Hippocampal formation (tissue), 2 donors: ENCODE measurements at regions not wholly inside any gene's neighbourhood (a gene's known extent, or its start where the extent isn't known, plus 50 kb on each side); places are given as distances from the start of the nearest gene placed in this dataset.
A peak's percentile ranks its signal among the peaks of the same experiment; 100 is the strongest.

Source experiments
- DNase-seq, 2 donors: peaks; one replicate each; lab custom pipeline; 2025; lab: John Stamatoyannopoulos, UW

DNA sequence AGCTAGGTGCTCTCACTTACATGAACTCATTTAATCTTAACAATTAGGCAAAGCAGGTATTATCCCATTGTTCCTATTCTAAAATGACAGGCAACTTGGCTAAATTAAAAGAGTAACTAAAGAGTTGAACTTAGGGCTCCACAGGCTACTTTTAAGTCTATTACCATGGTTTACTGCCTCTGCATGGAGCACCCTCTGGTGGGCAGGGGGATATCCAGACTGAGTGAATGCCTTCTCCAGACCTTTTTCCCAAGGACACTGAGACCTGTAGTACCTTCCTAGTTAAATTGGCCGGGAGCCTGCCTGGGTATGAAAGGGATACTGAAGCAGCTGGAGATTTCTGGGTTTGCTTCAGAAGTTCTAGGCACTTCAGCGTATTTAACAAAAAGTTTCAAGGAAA lies 238.1 kb downstream of the ELAVL2 start:
- no peak for DNase-seq

DNA sequence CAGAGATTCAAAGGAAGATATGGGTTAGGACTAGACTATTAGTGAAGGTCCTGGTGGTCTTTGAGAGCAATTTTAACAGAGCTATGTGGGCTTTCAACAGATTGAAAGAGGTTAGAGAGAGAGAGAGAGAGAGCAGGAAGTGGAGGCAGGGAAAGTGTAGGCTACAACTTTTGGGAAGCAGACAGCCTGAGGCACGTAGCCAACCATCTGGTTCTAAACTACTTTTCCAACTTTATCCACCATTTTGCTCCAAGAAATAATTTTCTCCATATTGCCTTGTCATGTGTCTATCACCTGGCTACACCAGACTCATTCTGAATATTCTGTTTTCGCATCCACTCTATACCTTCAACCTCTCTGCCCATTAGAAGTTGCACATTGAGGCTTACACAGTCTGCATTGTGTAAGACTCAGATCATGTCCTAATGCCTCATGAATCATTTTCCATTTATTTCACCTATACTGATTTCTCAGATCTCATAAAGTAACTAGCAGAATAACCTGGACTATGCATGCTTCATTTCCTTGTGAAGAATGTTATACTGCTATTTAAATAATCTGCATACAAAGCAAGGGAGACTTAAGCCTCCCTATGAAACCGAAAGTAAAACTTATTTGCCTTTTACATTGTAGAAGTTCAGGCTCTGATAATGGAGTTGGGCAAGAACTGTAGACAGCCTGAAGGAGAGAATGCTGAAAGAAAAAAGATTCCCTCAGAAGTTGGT lies 235.6 kb downstream of the ELAVL2 start:
- DNase-seq: no peak

DNA sequence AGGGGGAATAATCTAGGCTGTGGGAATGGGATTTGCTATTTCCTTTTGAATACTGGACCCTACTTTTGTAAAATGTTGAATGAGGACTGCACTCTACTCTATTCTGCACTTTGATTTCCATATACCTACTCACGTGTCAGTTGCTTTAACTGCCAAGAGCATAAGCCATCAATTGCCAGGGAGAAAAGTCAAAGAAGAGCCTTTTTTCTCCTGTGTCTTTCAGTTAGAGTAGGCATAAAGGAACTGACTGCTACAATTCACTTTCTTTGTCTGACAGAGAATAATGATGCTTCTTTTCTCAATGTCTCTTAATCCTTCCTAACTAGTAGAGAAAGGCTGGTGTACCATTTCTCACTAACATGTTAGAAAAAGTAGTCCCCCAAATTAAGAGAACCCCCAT lies 231.6 kb downstream of the ELAVL2 start:
- no peak for DNase-seq

DNA sequence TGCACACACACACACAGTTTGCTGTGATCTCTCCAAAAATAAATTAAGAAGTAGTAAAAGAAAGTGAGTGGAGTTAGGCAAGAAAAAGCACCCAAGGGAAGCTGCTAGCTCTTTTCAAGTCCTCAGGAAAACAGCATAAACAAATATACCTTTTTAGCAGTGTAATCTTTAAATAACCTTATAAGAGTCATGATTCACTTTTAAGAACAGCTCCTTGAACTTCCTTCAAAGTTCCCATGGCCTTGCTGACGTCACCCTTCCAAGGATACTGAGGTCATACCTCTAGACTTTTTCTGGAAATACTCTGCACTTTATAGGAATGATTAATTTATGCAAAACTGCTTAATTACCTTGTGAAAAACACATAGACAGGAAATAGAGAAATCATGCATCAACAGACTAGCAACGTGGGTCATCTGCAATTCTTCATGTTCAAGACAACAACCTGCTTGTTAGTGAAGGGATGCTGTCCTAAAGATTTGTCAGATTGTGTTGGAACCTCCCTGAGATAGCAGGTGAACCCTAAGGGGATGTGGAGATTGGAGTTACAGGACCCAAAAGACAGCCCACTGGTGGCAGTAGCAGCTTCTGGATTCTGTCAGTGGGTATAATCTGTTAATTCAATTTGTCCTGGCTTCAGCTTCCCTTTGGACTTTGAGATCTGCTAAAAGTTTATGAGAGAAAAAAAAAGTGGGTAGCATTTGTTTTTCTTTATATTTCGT lies 229.0 kb downstream of the ELAVL2 start:
- DNase-seq: no peak

DNA sequence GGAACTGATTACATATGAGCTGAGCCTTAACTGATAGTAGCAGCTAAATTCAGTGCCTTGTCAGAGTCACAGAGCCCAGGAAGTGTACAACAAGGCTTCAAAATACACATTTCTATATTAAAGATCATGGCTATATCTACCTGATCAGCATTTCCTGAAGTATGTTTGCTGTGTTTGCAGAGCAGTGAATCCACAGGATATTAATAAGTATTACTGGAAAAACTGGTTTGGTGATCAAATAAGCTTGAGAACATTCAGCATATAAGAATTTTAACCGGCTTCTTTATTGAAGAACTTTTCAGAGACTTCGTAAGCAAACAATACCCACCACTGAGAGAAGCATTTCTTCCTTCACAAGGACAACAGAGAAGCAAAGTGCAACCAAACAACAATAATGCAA lies 227.0 kb downstream of the ELAVL2 start:
- DNase-seq: no peak

DNA sequence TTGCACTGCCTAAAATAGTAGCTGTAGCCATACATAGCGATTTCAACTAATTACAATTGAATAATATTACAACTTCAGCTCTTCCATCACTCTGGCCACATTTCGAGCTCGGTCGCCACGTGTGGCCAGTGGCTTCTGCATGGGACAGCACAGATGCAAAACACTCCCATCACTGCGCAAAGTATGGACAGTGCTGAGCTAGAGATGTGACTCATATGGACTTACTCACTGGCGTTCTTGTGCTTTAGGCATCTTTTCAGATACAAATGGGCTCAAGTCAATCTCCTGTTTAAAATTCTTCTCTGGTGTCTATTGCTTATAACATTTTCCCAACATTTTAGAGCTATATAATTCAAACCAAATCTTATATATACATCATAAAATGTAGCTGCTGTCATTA lies 222.7 kb downstream of the ELAVL2 start:
- no peak for DNase-seq

DNA sequence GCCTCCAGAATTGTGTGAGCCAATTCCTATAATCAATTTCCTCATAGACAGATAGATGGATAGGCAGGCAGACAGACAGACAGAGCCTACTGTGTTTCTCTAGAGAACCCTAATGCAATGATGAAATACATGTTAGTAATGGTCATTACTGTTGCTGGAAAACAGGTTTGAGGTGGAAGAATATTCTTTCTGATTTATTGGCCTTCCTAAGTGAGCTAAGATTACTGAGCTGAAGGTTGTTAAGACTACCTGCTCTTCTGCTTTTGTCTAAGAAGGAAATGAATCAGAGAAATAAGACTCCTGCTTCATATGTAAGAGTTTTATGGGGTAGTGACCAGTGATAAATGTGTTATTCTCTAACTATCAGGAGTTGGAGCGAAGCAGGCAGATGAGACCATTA lies 219.9 kb downstream of the ELAVL2 start:
- no peak for DNase-seq

DNA sequence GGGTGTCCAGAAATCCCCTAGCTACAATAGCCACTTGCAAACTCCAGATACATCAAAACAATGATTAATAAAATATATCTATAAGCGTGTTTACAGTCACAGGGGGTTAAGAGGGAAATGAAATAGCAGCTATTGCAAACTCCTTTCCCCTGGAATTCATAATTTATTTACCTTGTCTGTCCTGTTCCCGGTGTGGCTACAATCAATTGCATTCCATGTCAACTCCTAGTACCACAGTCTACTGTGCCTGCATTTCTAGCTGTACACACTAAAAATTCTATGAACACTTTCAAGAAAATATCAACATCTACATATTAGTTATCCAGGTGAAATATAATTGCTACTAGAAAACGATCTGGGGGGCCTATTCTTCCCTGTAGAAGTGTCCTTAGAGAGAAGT lies 217.6 kb downstream of the ELAVL2 start:
- DNase-seq: no peak

DNA sequence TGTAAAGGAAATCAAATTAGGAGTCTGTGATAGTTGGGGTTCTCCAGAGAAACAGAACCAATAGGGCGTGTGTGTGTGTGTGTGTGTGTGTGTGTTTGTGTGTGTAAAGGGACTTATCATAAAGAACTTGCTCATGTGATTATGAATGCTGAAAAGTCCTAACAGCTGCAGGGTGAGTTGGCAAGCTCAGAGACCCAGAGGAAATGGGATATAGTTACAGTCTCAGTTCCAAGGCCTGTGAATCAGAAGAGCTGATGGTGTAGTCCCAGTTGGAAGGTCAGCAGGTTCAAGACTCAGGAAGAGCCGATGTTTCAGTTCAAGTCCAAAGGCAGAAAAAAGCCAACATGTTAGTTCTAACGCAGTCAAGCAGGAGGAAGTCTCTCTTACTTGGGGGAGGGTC lies 214.2 kb downstream of the ELAVL2 start:
- DNase-seq: no peak

DNA sequence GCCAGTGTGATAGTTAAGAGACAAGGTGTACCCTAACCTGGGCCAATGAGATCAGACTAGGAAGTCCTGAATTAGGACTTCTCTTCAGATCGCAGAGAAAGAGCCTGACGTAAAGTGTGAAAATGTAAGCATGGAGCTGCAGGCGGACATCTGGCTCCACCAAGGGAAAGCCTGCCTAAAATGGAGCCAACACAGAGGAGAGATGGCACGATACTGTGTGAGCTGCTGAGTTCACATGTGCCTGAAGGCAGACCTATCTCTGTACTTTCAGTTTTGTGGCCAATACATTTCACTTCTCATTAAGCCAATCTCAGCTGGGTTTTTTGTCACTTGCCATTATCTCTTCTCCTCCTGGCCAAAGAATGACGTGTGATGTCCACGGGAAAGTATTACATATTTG lies 210.5 kb downstream of the ELAVL2 start:
- DNase-seq: peak in 1 of 2 donors; percentile 6

DNA sequence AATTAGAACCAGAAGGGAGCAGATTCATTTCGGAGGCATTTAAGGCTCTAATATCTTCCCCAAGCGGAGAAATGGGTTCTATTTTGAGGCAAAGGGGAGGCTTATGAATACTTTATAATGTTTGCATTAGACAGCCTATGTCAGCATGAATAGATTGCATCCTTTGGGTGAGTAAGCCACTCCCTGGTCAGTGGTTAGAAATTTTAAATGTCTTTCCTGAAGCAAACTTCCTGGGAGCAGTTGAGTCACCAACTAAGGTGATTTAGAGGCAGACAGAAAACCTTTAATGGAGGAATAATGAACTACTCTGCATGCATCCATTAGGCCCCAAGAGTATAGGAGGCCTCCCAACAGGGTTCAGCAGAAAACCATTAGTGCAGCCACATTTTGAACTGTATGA lies 204.9 kb downstream of the ELAVL2 start:
- DNase-seq: no peak

DNA sequence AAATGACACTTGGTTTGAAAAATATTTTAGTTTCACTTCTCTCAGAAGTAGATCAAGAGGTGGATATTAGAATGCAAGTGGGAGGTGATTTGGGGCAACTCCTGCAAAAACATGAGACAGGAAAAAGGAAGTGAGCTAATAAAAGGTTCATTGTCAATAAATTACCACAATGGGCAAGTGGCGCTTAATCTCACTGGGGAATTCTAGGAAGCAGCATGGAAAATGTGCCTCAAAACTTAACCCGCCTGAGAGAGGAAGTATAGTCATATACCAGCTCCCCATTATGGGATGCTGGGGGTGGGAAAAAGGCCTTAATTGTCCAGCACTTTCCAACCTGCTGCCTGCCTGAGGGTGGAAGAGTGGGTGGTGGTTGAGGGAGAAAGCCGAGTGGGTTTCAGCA lies 204.1 kb downstream of the ELAVL2 start:
- DNase-seq: no peak

DNA sequence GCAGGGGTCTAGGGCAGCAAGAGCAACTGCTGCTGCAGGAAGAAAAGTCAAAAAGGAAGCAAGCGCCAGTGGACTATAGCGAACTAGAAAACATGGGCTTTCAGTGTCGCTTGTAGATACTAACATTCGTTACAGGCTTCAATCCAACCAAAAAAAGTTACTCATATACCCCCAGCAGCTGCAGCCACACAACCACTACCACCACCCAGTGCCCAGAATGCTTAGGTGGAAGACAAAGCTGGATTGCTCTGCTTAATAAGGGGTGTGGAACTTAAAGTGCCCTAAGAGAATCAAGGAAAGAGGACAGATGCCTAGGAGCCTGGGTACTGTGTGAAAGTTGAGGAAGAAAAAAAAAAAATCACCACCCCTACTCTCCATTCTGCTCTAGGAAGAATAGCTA lies 203.6 kb downstream of the ELAVL2 start:
- DNase-seq: no peak

DNA sequence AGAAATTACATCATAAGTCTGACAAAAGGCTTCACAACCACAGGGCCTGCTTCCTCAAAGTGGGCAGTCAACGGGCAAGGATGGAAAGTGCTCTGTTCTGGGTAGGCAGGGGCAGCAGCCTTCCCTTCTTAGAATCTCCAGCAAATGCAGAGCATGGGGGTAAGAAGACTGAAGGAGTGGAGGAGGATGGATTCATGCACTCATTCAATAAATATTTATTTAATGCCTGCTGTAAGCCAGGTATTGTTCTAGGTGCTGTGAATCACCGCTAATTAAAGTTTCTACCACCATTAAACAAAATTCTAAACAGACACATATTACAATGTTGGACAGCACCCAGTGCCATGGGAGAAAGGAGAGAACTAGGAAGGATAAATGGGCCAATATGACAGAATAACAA lies 195.6 kb downstream of the ELAVL2 start:
- DNase-seq: no peak

DNA sequence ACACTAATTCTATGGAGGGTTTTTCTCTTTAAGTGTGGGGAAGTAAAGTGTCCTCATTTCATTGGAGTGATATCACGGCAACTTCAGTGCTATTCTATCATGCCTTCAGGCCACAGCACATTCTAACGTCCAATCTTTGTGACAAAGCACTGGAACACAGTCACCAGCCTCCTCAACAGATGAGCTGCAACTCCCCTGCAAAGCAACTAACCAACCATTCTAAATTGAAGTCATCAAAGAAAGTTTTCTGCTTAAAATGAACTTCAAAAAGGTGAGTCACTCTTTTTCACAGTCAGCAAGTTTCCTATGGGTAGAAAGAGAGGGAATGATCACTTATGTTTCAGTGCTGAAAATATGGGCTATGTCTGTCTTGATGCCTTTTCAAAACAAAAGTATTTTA lies 190.8 kb downstream of the ELAVL2 start:
- no peak for DNase-seq

DNA sequence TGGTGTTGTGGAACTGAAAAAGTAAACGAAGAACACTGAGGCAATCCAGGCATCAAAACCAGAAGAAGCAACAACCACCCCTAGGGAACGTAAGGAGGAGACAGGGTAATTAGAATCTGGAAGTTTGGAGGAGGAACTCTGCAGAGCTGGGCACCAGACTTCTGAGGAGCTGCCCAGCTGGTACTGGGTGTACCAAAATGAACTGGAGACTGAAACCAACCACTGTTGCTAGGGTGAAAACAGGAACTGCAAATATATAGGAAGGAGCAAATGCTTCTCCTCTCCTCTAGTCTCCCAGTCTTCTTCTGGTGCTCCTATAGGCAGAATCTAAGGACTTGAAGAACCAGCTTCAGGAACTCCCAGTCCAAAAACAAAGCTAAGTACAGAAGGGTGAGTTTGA lies 189.8 kb downstream of the ELAVL2 start:
- DNase-seq: no peak

DNA sequence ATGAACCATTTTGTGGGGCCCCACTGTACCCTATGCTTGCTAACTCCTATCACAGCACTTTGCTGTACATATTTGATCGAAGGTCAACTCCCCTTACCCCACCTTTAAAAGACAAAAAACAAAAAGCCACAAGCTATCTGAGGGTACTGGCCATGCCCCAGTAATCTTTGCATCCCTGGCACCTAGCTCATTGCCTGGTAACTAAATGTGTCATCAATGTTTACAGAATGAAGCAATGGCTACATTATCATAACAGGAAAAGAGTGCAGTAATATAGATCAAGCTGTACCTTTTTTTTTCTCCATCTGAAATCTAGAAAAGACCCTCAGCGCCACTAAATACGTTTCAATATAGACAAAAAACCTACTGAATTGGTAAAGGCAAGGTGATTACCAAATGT lies 188.0 kb downstream of the ELAVL2 start:
- no peak for DNase-seq

DNA sequence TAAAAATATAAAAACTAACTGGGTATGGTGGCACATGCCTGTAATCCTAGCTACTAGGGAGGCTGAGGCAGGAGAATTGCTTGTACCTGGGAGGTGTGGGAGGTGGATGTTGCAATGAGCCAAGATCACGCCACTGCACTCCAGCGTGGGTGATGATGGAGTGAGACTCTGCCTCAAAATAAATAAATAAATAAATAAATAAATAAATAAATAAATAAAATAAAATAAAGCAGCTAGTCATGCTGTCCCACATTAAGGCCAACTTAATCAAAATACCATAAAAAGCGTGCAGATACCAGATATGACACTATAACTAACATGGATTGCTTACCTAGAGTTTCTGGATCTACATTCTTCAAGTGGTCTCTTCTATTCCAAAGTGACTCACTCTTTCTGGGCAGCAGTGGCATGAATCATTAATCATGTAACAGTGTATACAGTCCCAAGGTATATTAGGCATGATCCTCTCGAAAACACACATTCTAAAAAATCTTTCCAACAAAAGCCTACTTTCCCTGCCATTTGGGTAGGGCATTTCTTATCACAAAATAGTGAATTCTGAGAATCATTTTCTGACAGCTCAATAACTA lies 187.1 kb downstream of the ELAVL2 start:
- no peak for DNase-seq
